Mesendoderm (in vitro differentiated cells): ENCODE measurements at regions not wholly inside any gene's neighbourhood (a gene's known extent, or its start where the extent isn't known, plus 50 kb on each side); places are given as distances from the start of the nearest gene placed in this dataset.
A peak's percentile ranks its signal among the peaks of the same experiment; 100 is the strongest.

Experiments
- DNase-seq: peaks from one replicate; pipeline ENCODE4 v3.0.0; 2013
- H2AK5ac ChIP-seq: 2 replicates; pipeline ENCODE4 v1.6.1; 2013; ENCODE audit warnings: low read length, inconsistent platforms
- H2BK120ac ChIP-seq: 2 replicates; pipeline ENCODE4 v1.6.1; 2013; ENCODE audit warnings: low read depth, mild to moderate bottlenecking, low read length, moderate library complexity, mixed read lengths
- H2BK15ac ChIP-seq: replicated peaks from 2 replicates; pipeline ENCODE4 v1.6.1; 2013; ENCODE audit warnings: low read depth, mild to moderate bottlenecking, moderate library complexity
- H2BK5ac ChIP-seq: 2 replicates; pipeline ENCODE4 v1.6.1; 2013; ENCODE audit warnings: low read length, inconsistent platforms
- H3K18ac ChIP-seq: 2 replicates; pipeline ENCODE4 v1.6.1; 2013; ENCODE audit warnings: mild to moderate bottlenecking, low read length, mixed read lengths
- H3K23ac ChIP-seq: one replicate; pipeline ENCODE4 v1.6.1; 2013; ENCODE audit warnings: low read length
- H3K27ac ChIP-seq: 2 replicates; pipeline ENCODE4 v1.5.1; 2013; ENCODE audit warnings: low read depth, mild to moderate bottlenecking, inconsistent platforms, low read length, moderate library complexity
- H3K27me3 ChIP-seq: 2 replicates; pipeline ENCODE4 v1.6.1; 2013; ENCODE audit warnings: low read length, control low read depth, mild to moderate bottlenecking, inconsistent platforms; ENCODE audit not compliant: insufficient read depth, poor library complexity
- H3K36me3 ChIP-seq: 2 replicates; pipeline ENCODE4 v1.6.1; 2013; ENCODE audit warnings: low read length, inconsistent platforms; ENCODE audit not compliant: control insufficient read depth, insufficient read depth
- H3K4ac ChIP-seq: one replicate; pipeline ENCODE4 v1.6.1; 2013; ENCODE audit warnings: low read depth, mild to moderate bottlenecking, low read length, moderate library complexity
- H3K4me1 ChIP-seq: 2 replicates; pipeline ENCODE4 v1.6.1; 2013; ENCODE audit warnings: low read depth, low read length, inconsistent platforms; ENCODE audit not compliant: control insufficient read depth
- H3K4me2 ChIP-seq: 2 replicates; pipeline ENCODE4 v1.6.1; 2013; ENCODE audit warnings: low read length
- H3K4me3 ChIP-seq: 2 replicates; pipeline ENCODE4 v1.5.1; 2013; ENCODE audit warnings: mild to moderate bottlenecking, low read length
- H3K56ac ChIP-seq: one replicate; pipeline ENCODE4 v1.6.1; 2013; ENCODE audit warnings: low read length
- H3K79me1 ChIP-seq: 2 replicates; pipeline ENCODE4 v1.6.1; 2013; ENCODE audit warnings: low read length, inconsistent platforms
- H3K79me2 ChIP-seq: 2 replicates; pipeline ENCODE4 v1.6.1; 2013; ENCODE audit warnings: mild to moderate bottlenecking, low read length; ENCODE audit not compliant: control insufficient read depth, insufficient read depth
- H3K9ac ChIP-seq: 2 replicates; pipeline ENCODE4 v1.6.1; 2013; ENCODE audit warnings: low read length, inconsistent platforms
- H4K5ac ChIP-seq: one replicate; pipeline ENCODE4 v1.6.1; 2013; ENCODE audit warnings: low read length
- H4K8ac ChIP-seq: one replicate; pipeline ENCODE4 v1.6.1; 2013; ENCODE audit warnings: low read depth, mild to moderate bottlenecking, control low read depth, low read length, moderate library complexity
- WGBS: extraction: QIAGEN DNeasy Blood & Tissue Kit; methylation state at CpG from one replicate; pipeline ENCODE4 v1.1.7; 2013; ENCODE audit warnings: low lambda C conversion rate, missing lambda C conversion rate; ENCODE audit not compliant: insufficient coverage; ENCODE audit errors: extremely low coverage; 5-methylcytosine and 5-hydroxymethylcytosine counted together

- no peaks in the 10 kb centered on the region for H3K79me1 ChIP-seq
- no peak overlapping the region for H3K27ac ChIP-seq
- no peak for DNase-seq
- no peak overlapping the region for H4K5ac ChIP-seq
- H3K9ac ChIP-seq, result no peak overlapping the region
- H2BK15ac ChIP-seq, result no peak overlapping the region
- no peak overlapping the region for H2AK5ac ChIP-seq
- WGBS, result no CpG with 5 or more reads among the region's 1 CpG
- H3K27me3 ChIP-seq, result no peaks in the 10 kb centered on the region
- no peak overlapping the region for H3K4me3 ChIP-seq
- no peak overlapping the region for H3K18ac ChIP-seq
- H3K4ac ChIP-seq, result no peak overlapping the region
- H3K4me1 ChIP-seq, result no peaks in the 10 kb centered on the region
- H2BK5ac ChIP-seq, result no peak overlapping the region
- no peaks in the 10 kb centered on the region for H3K36me3 ChIP-seq
- H4K8ac ChIP-seq, result no peak overlapping the region
- H3K4me2 ChIP-seq, result no peak overlapping the region
- H3K79me2 ChIP-seq, result no peaks in the 10 kb centered on the region
- H3K23ac ChIP-seq, result no peak overlapping the region
- H2BK120ac ChIP-seq, result no peak overlapping the region
- no peak overlapping the region for H3K56ac ChIP-seq
Observed at GRCh38 chr12:125443341-125443740, 378.1 kb downstream of the AACS start.

GRCh38 chr12:125451408-125451807 lies 386.2 kb downstream of the AACS start:
- Histone ChIP-seq H3K4me3 (no peak overlapping the region), H3K4ac (no peak overlapping the region), H3K27me3 (no peaks in the 10 kb centered on the region), H3K9ac (no peak overlapping the region), H3K79me2 (no peaks in the 10 kb centered on the region), H3K18ac (no peak overlapping the region), H4K5ac (no peak overlapping the region), H3K36me3 (no peaks in the 10 kb centered on the region), H3K56ac (no peak overlapping the region), H2BK5ac (no peak overlapping the region), H3K79me1 (no peaks in the 10 kb centered on the region), H3K23ac (no peak overlapping the region), H3K4me1 (no peaks in the 10 kb centered on the region), H3K27ac (no peak overlapping the region), H2AK5ac (no peak overlapping the region), H4K8ac (no peak overlapping the region), H2BK120ac (no peak overlapping the region), H3K4me2 (no peak overlapping the region), H2BK15ac (no peak overlapping the region)
- DNase-seq, result no peak
- WGBS, result no CpG with 5 or more reads among the region's 2 CpGs

- H3K56ac ChIP-seq, result no peak overlapping the region
- no peak overlapping the region for H3K4ac ChIP-seq
- no peak for DNase-seq
- H4K5ac ChIP-seq, result no peak overlapping the region
- no peaks in the 10 kb centered on the region for H3K79me1 ChIP-seq
- no peaks in the 10 kb centered on the region for H3K4me1 ChIP-seq
- no peaks in the 10 kb centered on the region for H3K36me3 ChIP-seq
- no peak overlapping the region for H3K4me2 ChIP-seq
- no peak overlapping the region for H3K18ac ChIP-seq
- H2BK120ac ChIP-seq, result no peak overlapping the region
- WGBS, result no CpG with 5 or more reads among the region's 4 CpGs
- no peaks in the 10 kb centered on the region for H3K27me3 ChIP-seq
- no peak overlapping the region for H3K23ac ChIP-seq
- no peak overlapping the region for H2AK5ac ChIP-seq
- H3K4me3 ChIP-seq, result no peak overlapping the region
- H3K9ac ChIP-seq, result no peak overlapping the region
- no peak overlapping the region for H3K27ac ChIP-seq
- H4K8ac ChIP-seq, result no peak overlapping the region
- no peak overlapping the region for H2BK5ac ChIP-seq
- no peak overlapping the region for H2BK15ac ChIP-seq
- H3K79me2 ChIP-seq, result no peaks in the 10 kb centered on the region
Observed at GRCh38 chr12:125453751-125454150, 388.5 kb downstream of the AACS start.

- H2BK5ac ChIP-seq, result no peak overlapping the region
- no peak overlapping the region for H3K27ac ChIP-seq
- no peak overlapping the region for H3K4me2 ChIP-seq
- no peaks in the 10 kb centered on the region for H3K79me1 ChIP-seq
- H3K4ac ChIP-seq, result no peak overlapping the region
- no peak overlapping the region for H2BK15ac ChIP-seq
- H3K18ac ChIP-seq, result no peak overlapping the region
- H3K56ac ChIP-seq, result no peak overlapping the region
- DNase-seq, result no peak
- no peak overlapping the region for H4K5ac ChIP-seq
- no CpG with 5 or more reads among the region's 3 CpGs for WGBS
- no peak overlapping the region for H3K4me3 ChIP-seq
- H2BK120ac ChIP-seq, result no peak overlapping the region
- H3K23ac ChIP-seq, result no peak overlapping the region
- no peaks in the 10 kb centered on the region for H3K79me2 ChIP-seq
- H3K9ac ChIP-seq, result no peak overlapping the region
- no peak overlapping the region for H4K8ac ChIP-seq
- no peaks in the 10 kb centered on the region for H3K27me3 ChIP-seq
- no peaks in the 10 kb centered on the region for H3K36me3 ChIP-seq
- no peak overlapping the region for H2AK5ac ChIP-seq
- no peaks in the 10 kb centered on the region for H3K4me1 ChIP-seq
Observed at GRCh38 chr12:125454291-125454690, 389.1 kb downstream of the AACS start.

- Histone ChIP-seq H3K4me1 (no peaks in the 10 kb centered on the region), H2BK5ac (no peak overlapping the region), H2BK15ac (no peak overlapping the region), H3K9ac (no peak overlapping the region), H3K79me1 (no peaks in the 10 kb centered on the region), H4K8ac (no peak overlapping the region), H3K18ac (no peak overlapping the region), H3K4me3 (no peak overlapping the region), H3K56ac (no peak overlapping the region), H3K27ac (no peak overlapping the region), H3K27me3 (no peaks in the 10 kb centered on the region), H3K79me2 (no peaks in the 10 kb centered on the region), H2BK120ac (no peak overlapping the region), H3K4me2 (no peak overlapping the region), H4K5ac (no peak overlapping the region), H3K36me3 (no peaks in the 10 kb centered on the region), H3K4ac (no peak overlapping the region), H2AK5ac (no peak overlapping the region), H3K23ac (no peak overlapping the region)
- WGBS, result no CpG with 5 or more reads among the region's 8 CpGs
- no peak for DNase-seq
Observed at GRCh38 chr12:125454786-125455480, 389.7 kb downstream of the AACS start.

- Histone ChIP-seq H3K4me2 (no peak overlapping the region), H3K9ac (no peak overlapping the region), H2BK5ac (no peak overlapping the region), H3K4me1 (no peaks in the 10 kb centered on the region), H3K4me3 (no peak overlapping the region), H3K23ac (no peak overlapping the region), H3K4ac (no peak overlapping the region), H3K36me3 (no peaks in the 10 kb centered on the region), H4K5ac (no peak overlapping the region), H3K27ac (no peak overlapping the region), H2BK15ac (no peak overlapping the region), H3K18ac (no peak overlapping the region), H3K79me1 (no peaks in the 10 kb centered on the region), H3K56ac (no peak overlapping the region), H4K8ac (no peak overlapping the region), H2BK120ac (no peak overlapping the region), H2AK5ac (no peak overlapping the region), H3K27me3 (no peaks in the 10 kb centered on the region), H3K79me2 (no peaks in the 10 kb centered on the region)
- peak; percentile 36 for DNase-seq
- no CpG with 5 or more reads among the region's 4 CpGs for WGBS
Observed at GRCh38 chr12:125455556-125455955, 390.3 kb downstream of the AACS start.
